Tibial nerve (tissue), 3 donors: ENCODE measurements at regions not wholly inside any gene's neighbourhood (a gene's known extent, or its start where the extent isn't known, plus 50 kb on each side); places are given as distances from the start of the nearest gene placed in this dataset.

Experiments used
- CTCF ChIP-seq, 5 experiments: fragments of 200-600 bp in 3 of 5; fragments of 450-650 bp in 2 of 5; sonication (generic) in 3 of 5; IDR thresholded peaks; one replicate each; pipeline ENCODE4 v1.5.1; 2016 to 2019; ENCODE audit warnings: antibody characterized with exemption in 5 of 5, mild to moderate bottlenecking in 3 of 5, moderate library complexity in 2 of 5
- POLR2A ChIP-seq, 2 donors: fragments of 450-650 bp; IDR thresholded peaks; one replicate each; pipeline ENCODE4 v1.6.1; 2017; ENCODE audit warnings: antibody characterized with exemption in 2 of 2, mild to moderate bottlenecking in 2 of 2, moderate library complexity in 2 of 2

GRCh38 chr15:98067339-98067738, 106.8 kb downstream of the ARRDC4 start:
- TF ChIP-seq POLR2A (IDR thresholded peaks at IDR 0.05) = no peak
- TF ChIP-seq CTCF (IDR thresholded peaks at IDR 0.05) = no peak
